ENCODE measurements at regions not wholly inside any gene's neighbourhood (a gene's known extent, or its start where the extent isn't known, plus 50 kb on each side); places are given as distances from the start of the nearest gene placed in this dataset.

DNA sequence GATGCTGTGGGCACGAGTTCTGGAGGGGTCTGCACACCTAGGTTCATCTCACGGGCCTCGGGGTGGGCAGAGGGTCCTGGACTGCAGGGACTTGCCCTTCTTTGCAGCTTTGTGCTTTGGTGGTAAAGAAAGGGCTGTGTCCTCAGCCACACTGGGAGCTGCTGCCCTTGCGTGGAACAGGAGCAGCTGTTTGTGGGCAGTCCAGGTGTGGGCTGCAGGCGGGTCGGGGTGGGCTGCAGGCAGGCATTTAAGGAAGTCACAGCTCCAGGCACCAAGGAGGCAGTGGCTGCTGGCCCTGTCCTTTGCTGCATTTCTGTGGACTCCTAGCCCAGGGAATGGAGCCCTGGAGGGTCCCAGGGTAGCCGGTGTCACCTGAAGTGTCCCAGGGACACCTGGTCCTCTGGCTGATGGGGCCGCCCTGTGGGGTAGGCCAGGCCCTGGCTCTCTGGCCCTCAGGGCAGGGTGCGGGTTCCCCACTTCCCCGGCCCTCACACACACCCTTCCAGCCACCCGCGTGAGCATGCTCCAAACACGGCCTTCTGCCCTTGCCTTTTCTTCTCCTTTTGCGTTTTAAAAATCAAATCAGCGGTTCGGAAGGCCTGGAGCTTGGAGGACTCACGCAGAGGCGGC lies 1240.3 kb downstream of the BRD1 start:
- no peak for DNase-seq (ENCODE audit: low read depth in 2 of 2, low spot score in 1 of 2)

DNA sequence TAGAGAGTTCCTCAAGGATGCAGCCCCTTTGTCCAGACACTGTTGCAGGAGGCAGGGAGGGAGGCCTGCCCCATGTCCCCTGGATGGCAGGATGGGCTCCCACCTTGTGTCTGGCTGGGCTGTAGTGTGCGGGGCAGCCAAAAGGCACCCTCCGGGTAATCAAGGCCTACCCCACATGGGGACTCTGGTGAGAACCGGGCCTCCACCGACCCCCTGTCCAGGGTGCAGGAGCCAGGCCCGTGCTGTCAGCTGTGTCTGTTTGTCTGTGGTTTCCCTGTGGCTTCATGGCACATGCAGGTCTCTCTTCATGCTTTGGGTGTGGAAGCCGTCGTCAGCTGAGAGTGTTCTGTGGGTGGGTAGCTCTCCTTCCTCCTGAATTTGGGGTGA lies 1240.9 kb downstream of the BRD1 start:
- DNase-seq (ENCODE audit: low read depth in 2 of 2, low spot score in 1 of 2): no peak

DNA sequence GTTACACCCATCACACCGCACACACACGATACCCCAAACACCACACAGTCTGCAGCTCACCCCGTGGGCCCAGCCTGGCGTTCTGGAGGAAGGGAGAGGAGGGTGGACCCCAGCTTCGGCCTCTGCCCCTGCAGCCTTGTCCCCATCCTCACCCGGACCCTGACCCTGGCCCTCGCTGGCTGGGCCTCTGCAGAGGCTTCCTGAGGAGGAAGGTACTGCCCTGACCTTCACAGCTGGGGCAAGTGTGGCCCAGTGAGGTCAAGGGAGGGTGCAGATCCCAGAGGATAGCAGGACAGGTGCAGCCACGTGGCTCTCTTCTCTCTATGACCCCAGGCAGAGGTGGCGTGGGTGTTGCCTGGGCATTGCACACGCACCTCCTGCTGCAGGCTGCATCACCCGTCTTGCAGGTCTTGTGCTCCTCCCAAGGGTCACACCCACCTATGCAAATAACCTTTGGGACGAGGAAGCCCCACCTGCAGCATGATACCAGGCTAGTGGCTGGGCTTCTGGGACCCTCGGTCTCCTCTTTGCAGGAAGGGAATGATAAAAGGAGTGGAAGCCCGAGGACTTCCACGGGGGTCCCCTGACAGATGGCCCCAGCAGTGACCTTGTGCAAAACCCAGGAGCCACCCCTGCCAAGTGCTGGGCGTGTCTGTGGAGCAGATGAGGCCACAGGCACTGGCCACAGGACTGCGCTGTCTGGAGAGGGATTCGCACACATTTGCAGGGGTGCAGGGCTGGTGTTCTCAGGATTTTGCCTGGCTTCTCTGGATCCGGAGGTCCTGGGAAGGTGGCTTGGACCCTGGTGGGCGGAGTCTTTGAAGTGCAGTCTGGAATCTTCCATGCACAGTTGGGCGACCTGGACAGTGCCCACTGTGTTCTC lies 1241.5 kb downstream of the BRD1 start:
- DNase-seq (ENCODE audit: low read depth in 2 of 2, low spot score in 1 of 2): no peak

DNA sequence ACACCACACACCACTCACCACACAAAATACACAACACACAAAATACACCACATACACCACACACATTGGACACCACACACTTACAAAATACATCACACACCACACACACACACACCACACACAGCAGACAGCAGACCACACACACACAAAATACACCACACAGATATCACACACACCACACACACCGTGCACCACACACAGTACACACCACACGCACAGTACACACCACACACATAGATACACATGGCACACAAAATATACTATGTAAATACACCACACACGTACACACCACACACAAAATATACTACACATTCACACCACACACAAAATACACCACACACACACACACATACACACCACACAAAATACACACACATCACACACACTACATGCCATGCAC lies 1243.5 kb downstream of the BRD1 start:
- no peak for DNase-seq (ENCODE audit: low read depth in 2 of 2, low spot score in 1 of 2)

DNA sequence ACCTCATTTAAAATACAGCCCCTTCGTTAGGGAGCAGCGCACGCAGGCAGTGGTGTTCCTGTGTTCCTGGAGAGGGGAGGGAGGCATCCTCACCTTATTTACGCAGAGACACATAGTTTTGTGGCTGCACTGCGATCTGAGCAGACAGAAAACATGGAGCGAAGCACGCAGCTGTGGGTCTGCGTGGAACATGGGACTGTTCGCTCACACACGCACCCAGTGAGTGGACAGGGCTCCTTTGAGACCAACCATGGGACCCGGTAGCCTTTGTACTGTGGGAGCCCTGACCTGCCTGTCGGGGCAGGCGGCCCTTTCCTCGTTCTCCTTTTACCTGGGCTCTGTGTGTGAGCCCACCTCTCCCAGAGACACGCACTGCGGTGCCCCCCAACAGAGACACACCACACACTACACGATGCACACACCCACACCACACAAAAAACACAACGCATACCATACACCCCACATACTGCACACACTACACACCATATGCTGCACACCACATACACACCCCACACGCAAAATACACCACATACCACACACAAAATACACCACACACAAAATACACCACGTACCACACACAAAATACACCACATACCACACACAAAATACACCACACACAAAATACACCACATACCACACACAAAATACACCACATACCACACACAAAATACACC lies 1245.7 kb downstream of the BRD1 start:
- no peak for DNase-seq (ENCODE audit: low read depth in 2 of 2, low spot score in 1 of 2)

DNA sequence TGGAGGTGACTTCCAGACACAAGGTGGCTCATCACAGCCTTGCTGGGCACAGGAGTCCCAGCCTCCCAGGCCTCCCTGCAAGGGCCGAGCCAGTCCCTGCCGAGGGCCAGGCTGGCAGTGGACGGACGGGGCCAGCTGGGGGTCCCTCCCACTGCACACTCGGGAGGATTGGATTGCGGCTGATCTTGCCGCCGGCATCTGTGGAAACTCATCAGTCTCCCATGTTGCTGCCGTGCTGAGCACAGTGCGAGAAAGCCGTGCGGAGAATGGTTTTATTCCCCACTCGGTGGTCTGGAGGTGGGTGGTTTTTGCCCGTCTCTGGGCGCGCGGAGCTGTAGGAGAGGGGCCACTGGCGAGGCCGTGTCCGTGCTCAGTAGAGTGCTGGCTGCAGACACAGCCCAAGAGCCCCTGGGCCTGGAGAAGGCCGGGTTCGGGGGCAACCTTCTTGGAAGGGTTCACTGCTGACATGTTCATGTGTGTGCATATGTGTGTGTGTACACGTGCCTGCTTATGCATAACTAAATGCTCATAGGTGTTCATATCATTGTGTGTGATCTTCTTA lies 1246.4 kb downstream of the BRD1 start:
- DNase-seq (ENCODE audit: low read depth in 2 of 2, low spot score in 1 of 2): no peak

DNA sequence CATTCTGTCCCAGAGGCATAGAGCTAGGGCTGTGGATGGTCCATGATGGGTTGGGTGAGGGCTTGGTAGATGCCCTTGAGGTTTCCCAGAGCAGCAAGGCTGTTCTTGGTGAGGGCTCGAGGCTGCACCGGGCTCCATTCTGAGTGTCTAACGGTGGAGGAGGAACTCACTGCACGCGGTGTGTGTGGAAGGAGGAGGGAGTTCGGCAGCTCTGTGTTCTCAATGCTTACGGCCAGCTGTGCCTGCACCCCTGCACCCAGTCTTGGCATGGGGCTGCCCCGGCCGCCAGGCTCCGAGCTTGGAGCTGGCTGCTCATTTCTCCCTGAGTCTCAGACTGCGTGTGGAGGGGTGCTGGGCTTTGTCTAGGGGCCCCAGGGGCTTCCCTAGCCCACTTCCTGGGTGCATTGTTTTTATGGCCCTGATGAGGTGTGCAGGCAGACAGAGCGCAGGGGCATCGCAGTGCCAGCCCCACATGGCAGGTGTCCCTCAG lies 1247.1 kb downstream of the BRD1 start:
- no peak for DNase-seq (ENCODE audit: low read depth in 2 of 2, low spot score in 1 of 2)

DNA sequence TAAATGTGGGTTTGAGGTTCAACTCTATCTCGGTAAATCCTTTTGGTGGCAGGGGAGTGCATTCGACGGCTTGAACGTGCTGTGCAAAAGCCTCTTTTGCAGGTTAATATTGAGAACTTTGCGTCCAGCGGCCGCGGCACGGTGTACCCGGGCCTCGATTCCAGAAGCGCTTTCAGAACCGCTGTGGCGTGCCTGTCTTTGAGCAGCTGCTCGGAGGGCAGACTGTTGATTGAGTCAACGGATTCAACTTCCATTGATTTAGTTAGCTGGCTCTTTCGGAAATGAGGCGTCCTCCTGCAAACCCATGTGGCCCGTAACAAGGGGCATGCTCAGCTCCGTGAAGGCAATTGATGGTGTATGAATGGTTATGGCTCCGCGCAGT lies 1247.8 kb downstream of the BRD1 start:
- DNase-seq (ENCODE audit: low read depth in 2 of 2, low spot score in 1 of 2): no peak

DNA sequence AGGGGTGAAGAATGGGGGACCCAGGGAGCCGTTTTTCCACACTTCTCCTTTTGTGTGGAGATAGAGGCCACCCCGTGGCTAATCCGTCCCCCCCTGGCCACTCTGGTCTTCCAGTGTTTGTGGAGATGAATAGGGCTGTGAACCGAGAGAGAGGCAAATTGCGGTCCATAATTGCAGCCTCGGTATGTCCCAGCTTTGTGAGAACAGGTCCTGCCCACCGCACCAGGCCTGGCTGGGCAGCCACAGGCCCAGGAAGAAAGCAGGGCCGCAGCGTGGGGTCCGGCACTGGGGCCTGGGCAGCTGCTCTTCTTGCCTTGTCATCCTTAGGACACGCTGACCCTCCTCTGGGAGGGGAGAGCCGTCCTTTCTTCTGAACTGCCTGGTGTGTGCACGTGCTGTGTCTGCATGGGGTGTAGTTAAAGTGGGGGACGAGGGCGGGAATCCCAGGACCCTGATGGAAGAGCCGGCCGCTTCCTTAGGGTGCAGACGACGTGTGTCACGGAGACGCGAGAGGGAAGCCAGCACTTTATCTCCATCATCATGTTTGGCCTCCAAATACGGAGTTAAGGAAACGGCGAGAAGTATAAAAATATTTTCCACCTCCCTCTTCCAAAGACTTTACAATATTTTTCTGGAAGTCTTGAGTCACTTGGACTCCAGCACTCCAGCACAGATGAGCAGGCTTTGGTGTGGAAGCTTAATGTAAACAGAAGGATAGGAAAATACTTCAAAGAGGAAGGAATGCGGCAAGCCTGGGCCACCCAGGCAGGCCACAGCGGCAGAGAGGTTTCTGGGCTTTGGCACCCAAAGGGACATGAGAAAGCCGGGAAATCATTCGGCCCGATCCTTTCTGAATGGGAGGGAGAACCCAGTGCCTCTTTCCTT lies 1248.4 kb downstream of the BRD1 start:
- no peak for DNase-seq (ENCODE audit: low read depth in 2 of 2, low spot score in 1 of 2)

DNA sequence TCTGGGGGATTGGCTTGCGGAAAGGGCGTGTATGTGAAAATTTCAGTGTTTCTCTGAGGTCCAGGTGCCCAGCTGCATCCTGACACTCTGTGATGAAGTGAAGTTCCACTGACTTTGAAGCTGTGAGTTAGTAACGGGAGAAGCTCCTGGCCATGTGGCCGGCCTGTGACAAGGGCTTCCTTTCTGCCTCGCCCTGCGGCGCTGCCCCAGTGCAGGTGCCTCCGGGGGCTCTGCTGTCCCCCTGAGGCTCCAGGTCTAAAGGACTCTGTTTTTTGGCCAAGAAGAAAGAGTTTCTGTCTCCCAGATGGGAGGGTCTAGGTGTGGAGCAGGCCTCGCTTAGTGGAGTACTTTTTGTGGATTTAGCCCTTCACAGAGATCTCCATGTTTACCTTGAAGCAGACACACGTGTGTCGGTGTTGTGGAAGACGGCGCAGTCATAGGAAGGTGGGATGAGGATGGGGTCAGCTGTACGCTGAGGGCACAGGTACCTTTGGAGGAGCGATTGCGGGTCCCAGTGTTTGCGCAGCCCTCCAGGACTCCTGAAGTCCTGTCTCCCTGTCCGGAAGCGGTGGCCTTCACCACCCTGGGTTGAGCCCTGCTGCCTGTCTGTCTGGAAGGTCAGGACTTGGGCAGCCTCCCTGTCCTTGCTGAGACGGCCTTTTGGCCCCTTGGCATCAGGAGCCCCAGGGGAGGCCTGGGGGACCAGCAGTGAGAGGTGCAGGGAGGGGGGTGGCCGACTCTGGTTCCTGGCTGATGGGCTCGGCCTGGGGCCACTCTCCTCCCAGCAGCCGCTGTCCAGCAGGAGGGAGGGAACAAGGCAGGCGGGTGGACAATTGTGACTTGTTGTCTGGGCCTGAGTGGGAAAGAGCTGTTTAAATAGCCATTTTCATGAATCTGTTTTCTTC lies 1249.3 kb downstream of the BRD1 start:
- no peak for DNase-seq (ENCODE audit: low read depth in 2 of 2, low spot score in 1 of 2)

DNA sequence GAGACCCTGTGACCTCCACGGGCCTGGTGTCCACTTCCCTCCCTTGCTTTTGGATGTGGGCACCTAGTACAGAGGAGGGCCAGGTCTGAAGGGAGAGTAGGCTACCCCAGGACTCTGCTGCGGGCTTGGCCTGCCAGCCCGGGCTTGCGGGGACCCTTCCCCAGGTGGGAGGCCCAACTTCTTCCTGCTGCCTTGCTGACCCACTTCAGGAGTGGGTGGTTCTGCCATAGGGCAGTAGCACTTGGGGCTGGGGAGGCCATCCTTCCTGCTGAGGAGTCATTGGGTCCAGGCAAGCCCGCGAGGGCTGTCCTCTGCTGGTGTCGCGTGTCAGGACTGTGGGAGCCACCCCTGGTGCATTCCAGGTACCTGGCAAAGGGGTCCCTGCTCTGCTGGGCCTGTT lies 1250.0 kb downstream of the BRD1 start:
- DNase-seq (ENCODE audit: low read depth in 2 of 2, low spot score in 1 of 2): no peak

DNA sequence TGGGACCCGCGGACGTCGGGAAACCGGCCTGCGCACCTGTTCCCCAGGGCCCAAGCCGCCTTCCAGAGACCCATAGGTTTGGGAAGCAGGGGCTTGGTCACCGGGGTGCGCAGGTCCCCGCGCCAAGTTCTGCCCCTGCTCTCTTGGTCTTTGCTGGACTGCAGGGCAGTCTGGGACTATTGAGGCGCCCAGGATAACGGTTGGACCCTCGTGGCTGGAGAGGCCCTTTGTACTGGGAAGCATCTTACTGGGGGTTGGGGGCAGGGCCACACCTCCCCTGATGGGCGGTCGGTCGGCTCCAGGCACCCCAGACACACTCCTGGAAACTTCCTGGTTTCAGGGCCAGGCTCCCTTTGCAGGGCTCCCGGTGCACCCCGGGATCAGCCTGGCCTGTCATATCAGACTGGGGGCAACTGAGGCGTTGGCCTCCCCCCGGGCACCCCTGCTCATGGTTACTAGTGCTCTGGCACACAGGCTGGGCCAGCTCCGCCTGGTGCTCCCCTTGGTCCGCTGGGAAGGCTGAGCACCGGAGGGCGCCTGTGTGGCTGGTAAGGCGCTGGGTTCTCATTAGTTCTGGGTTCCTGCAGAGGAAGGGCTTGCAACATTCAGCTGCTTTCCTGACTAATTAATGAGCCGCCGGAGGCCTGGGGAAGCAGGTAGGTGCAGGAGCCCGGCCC lies 1250.5 kb downstream of the BRD1 start:
- no peak for DNase-seq (ENCODE audit: low read depth in 2 of 2, low spot score in 1 of 2)

DNA sequence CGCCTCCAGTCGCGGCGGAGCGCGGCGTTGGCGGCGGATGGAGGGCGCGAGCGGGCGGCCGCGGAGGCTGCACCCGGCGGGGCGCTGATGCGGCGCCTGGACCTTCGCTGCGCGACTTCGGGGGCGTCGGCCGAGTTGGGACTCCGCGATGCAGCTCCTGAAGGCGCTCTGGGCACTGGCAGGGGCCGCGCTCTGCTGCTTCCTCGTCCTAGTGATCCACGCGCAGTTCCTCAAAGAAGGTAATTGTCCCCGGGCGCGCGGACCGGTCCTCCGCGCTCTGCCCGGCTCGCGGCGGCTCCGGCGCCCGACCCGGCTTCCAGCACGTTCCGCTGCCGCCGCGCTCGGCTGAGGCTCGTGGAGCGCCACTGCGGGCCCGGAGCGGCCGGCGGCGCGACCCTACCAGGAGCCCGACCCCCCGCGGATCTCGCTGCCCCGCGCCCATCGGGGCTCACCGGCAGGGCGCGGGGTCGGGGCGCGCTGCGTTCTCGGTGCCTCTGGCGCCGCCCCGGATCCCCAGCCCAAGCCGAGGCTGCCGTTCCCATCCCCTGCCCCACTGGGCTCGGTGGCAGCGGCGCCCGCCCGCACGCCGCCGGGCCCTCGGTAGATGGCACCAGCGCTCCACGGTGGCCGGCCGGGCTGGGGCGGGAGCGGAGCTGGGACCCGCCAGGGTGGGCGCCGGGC lies 1251.2 kb downstream of the BRD1 start:
- no peak for DNase-seq (ENCODE audit: low read depth in 2 of 2, low spot score in 1 of 2)

DNA sequence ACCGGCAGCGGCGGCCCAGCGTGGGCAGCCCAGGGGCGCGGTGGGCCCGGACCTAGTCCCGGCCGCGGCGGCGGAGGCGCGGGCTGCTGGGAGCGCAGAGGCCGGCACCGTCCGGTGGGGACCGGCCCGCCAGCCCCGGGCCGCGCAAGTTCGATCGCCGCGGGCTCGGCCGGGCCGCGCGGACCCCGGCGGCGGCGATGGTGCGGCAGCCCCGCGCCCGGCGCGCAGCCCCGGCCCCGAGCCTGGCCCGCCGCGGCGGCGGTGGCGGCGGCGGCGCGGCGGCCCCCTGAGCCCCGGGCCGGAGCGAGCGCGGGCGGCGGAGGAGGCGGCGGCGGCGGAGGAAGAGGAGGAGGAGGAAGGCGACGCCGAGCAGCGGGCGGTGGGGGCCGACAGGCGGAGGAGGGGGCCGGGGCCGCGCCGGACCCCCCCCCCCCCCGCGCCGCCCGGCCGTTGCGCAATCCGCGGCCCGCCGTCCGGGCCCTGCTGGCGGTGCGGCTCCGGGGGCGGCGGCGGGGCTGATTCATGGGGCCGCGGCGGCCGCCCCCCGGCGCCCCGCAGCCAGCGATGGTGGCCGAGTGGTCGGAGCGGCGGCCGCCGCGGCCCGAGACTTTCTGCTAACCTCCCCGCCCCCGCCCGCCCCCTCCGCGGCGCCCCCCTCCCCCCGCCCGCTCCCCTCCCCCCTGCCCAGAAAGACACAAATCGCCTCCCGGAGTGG lies 1251.9 kb downstream of the BRD1 start:
- no peak for DNase-seq (ENCODE audit: low read depth in 2 of 2, low spot score in 1 of 2)

DNA sequence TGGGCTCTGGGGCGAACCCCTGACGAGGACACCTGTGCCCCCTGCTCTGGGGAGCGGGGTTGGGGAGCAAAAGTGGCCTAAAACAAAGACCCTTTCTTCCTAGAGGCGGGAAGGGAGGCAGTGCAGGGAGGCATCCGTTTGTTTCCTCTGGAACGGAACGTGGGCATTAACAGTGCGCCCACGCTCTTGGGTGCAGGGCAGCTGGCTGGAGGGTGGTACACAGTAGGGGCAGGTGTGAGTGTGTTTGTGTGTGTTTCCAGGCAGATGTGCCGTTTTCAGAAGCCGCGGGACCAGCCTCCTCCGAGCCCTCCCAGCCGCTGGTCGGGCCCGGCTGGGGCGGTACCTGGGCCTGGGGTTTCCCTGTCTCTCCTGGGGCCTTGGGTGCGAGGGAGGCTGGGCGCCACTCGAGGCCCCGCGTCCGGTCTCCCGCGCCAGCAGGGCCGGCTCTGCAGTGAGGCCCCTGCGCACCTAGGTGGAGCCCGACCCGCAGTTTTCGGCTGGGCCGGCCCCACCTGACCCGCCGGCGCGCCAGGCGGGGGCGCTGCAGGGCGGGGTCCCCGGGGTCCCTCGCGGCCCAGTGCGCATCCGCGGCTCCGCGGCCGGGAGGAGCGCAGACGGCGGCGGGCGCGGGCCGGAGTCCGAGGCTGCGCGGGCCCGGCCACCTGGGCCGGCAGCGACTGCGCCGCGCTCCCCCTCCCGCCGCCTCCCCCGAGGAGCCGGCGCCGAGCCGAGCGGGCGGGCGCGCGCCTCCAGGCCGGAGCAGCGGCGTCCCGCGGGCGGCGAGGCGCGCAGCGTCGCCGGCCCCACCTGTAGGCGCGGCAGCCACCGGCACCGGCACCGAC lies 1252.7 kb downstream of the BRD1 start:
- DNase-seq (ENCODE audit: low read depth in 2 of 2, low spot score in 1 of 2): no peak

DNA sequence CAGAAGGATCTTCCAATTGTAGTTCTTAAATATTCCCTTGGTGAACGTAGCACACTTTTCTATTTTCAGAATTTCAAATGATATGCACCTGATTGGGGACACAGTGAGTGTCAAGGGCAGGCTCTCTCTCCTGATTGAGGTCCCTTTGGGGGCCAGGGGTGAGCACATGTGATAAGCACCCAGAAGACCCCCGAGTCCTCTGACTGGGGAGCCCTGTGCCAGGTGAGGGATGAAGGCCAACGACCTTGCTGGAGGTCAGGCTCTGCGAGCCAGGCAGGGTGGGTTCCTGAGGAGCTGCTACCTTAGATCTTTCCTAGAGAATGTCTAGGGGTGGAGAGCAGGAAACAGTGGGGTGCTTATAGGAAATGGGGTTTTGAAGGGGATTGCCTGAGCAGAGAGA lies 1253.9 kb downstream of the BRD1 start:
- DNase-seq (ENCODE audit: low read depth in 2 of 2, low spot score in 1 of 2): no peak

DNA sequence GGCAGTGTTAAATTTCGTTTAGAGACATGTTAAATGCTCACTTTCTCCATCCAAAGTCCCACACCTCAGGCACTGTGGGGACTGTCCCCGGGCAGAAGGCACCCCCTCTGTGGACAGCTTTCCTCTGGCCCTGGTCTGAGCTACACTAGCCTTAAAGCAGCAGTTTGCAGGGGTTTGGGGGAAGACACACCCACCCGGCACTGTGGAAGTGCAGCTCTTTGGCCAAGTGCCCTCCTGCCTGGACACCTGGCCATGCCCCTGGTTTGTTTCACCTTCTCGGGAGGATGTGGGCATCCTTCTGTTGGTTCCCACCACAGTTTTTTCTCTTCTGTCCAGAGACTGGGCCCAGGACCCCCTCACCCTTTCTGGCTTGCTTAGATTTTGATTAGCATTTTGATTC lies 1254.7 kb downstream of the BRD1 start:
- no peak for DNase-seq (ENCODE audit: low read depth in 2 of 2, low spot score in 1 of 2)

Data from stimulated activated CD8-positive, alpha-beta memory T cell treated with anti-CD3 and anti-CD28 coated beads, Interleukin-4, amount 100 ng/mL, for 4 hours (primary cell).